CD4-positive, CD25-positive, alpha-beta regulatory T cell (primary cell): ENCODE measurements at regions not wholly inside any gene's neighbourhood (a gene's known extent, or its start where the extent isn't known, plus 50 kb on each side); places are given as distances from the start of the nearest gene placed in this dataset.
"Not testable (repeated sequence)": the region's sequence is repeated elsewhere in the genome, so short reads cannot be mapped to it uniquely, and the experiment has no call there.

ENCODE experiments used
- ATAC-seq, 2 donors: fragments of 150-1000 bp; cut with Tn5 transposase; one replicate each; pipeline ENCODE4 v1.10.0; 2021; ENCODE audit warnings: low read depth in 2 of 2, moderate number of reproducible peaks in 2 of 2, moderate library complexity in 1 of 2
- DNase-seq, 3 donors: peaks; one replicate each; pipeline versions ENCODE4 v3.0.0 to v3.0.0-alpha.2; 2012 to 2022; ENCODE audit warnings: mixed read lengths in 1 of 3
- H3K27ac ChIP-seq: one replicate; pipeline ENCODE4 v1.7.0; 2013; ENCODE audit warnings: mild to moderate bottlenecking, low read length; ENCODE audit not compliant: insufficient read depth, poor library complexity, severe bottlenecking
- H3K27me3 ChIP-seq: one replicate; pipeline ENCODE4 v1.7.0; 2013; ENCODE audit warnings: low read length; ENCODE audit not compliant: control insufficient read depth, insufficient read depth
- H3K36me3 ChIP-seq: one replicate; pipeline ENCODE4 v1.7.0; 2013; ENCODE audit warnings: mild to moderate bottlenecking, low read length, moderate library complexity; ENCODE audit not compliant: control insufficient read depth, insufficient read depth
- H3K4me1 ChIP-seq: 2 replicates; pipeline ENCODE4 v1.7.0; 2013; ENCODE audit warnings: mild to moderate bottlenecking, low read length; ENCODE audit not compliant: insufficient read depth, control insufficient read depth, poor library complexity, severe bottlenecking
- H3K4me3 ChIP-seq: one replicate; pipeline ENCODE4 v1.7.0; 2013; ENCODE audit warnings: low read depth, mild to moderate bottlenecking, low read length, moderate library complexity
- H3K9me3 ChIP-seq, 2 experiments: 1 replicate in 1 of 2; 2 replicates in 1 of 2; pipeline ENCODE4 v1.7.0; 2013; ENCODE audit warnings: low read length in 2 of 2, mild to moderate bottlenecking in 1 of 2, moderate library complexity in 1 of 2; ENCODE audit not compliant: control insufficient read depth in 2 of 2
- H3K27ac Mint-ChIP-seq, 3 donors: one replicate each; pipeline ENCODE4 v1.8.0; 2020 to 2022; ENCODE audit warnings: mild to moderate bottlenecking in 3 of 3, mixed read lengths in 3 of 3, moderate library complexity in 2 of 3
- H3K27me3 Mint-ChIP-seq: one replicate; pipeline ENCODE4 v1.8.0; 2022; ENCODE audit warnings: mild to moderate bottlenecking, mixed read lengths
- H3K36me3 Mint-ChIP-seq: one replicate; pipeline ENCODE4 v1.8.0; 2020; ENCODE audit warnings: mixed read lengths
- H3K4me1 Mint-ChIP-seq, 4 donors: one replicate each; pipeline ENCODE4 v1.8.0; 2020 to 2022; ENCODE audit warnings: mixed read lengths in 4 of 4, mild to moderate bottlenecking in 1 of 4
- H3K4me3 Mint-ChIP-seq, 4 donors: one replicate each; pipeline ENCODE4 v1.8.0; 2020 to 2022; ENCODE audit warnings: mild to moderate bottlenecking in 4 of 4, mixed read lengths in 4 of 4, moderate library complexity in 3 of 4
- H3K9me3 Mint-ChIP-seq, 7 donors: one replicate each; pipeline ENCODE4 v1.8.0; 2020 to 2022; ENCODE audit warnings: mixed read lengths in 7 of 7, mild to moderate bottlenecking in 3 of 7, moderate library complexity in 2 of 7

- no peak overlapping the region for H3K27ac Mint-ChIP-seq
- no peak for ATAC-seq
These were observed 239.9 kb downstream of the CYRIA start for GRCh38 chr2:16425462-16426336.

DNA sequence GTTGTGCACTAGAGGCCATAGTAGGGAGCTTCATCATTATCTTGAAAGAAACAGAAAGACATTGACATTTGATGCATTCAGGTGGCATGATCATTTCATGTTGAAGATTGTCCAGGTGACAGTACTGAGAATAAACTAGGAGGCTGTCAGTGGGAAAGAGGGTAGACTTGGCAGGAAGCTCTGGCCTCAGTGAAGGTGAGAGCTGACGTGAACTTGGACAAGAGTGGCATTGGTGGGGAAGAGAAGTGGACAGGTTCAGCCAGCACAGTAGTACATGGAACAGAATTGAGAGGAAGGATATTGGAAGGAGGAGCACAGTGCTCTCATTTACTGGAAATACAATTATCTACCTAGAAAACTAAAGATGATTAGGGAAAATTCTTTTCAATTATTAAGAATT is 245.2 kb downstream of the CYRIA start:
- Histone ChIP-seq H3K27me3 (no peaks in the 10 kb centered on the region), H3K27ac (no peak overlapping the region), H3K4me3 (no peak overlapping the region), H3K9me3 (no peaks in the 10 kb centered on the region), H3K4me1 (no peaks in the 10 kb centered on the region), H3K36me3 (no peaks in the 10 kb centered on the region)
- Mint-ChIP-seq H3K4me1 (no peaks in the 10 kb centered on the region), H3K27me3 (no peaks in the 10 kb centered on the region), H3K27ac (no peak overlapping the region), H3K4me3 (no peak overlapping the region), H3K36me3 (no peaks in the 10 kb centered on the region), H3K9me3 (peaks cover 0 to 4% (median under 1%) of the 10 kb centered on the region in 7 donors)
- ATAC-seq (no peak), DNase-seq (no peak)

More at GRCh38 chr2:16425462-16426336, 239.9 kb downstream of the CYRIA start:
- H3K27ac ChIP-seq, result no peak overlapping the region
- Mint-ChIP-seq H3K27me3 (no peaks in the 10 kb centered on the region), H3K4me3 (no peak overlapping the region), H3K4me1 (no peaks in the 10 kb centered on the region), H3K36me3 (no peaks in the 10 kb centered on the region), H3K9me3 (peaks cover 0 to 2% (median 0%) of the 10 kb centered on the region in 7 donors)
- H3K9me3 ChIP-seq, result no peaks in the 10 kb centered on the region
- H3K36me3 ChIP-seq, result no peaks in the 10 kb centered on the region
- H3K4me1 ChIP-seq, result no peaks in the 10 kb centered on the region
- H3K27me3 ChIP-seq, result no peaks in the 10 kb centered on the region
- no peak for DNase-seq
- no peak overlapping the region for H3K4me3 ChIP-seq

DNA sequence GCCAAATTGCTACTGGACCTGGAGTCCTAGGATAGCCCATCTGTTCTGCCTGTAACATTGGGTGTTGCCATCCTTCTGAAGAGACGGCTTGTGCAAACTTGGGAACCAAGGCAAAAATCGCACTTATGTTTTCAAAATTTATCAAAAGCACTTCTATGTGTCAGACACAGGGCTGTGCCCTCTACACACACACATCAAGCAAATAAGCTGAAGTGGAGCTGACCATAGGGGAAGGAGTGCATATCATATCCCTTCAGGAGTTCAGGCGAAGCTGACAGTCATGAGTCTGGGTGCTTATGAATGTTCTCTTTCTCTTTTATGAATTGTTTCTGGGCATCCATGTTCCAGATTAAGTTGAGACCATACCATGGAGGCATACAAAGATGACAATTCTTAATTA is 247.9 kb downstream of the CYRIA start:
- no peaks in the 10 kb centered on the region for H3K36me3 Mint-ChIP-seq
- no peak for ATAC-seq
- H3K27ac Mint-ChIP-seq, result no peak overlapping the region
- no peaks in the 10 kb centered on the region for H3K27me3 Mint-ChIP-seq
- H3K4me3 Mint-ChIP-seq, result no peak overlapping the region
- no peak overlapping the region for H3K4me3 ChIP-seq
- H3K36me3 ChIP-seq, result no peaks in the 10 kb centered on the region
- peaks cover 0 to 6% (median 2%) of the 10 kb centered on the region in 7 donors for H3K9me3 Mint-ChIP-seq
- no peak for DNase-seq
- no peaks in the 10 kb centered on the region for H3K4me1 Mint-ChIP-seq
- no peak overlapping the region for H3K27ac ChIP-seq
- H3K9me3 ChIP-seq, result no peaks in the 10 kb centered on the region
- no peaks in the 10 kb centered on the region for H3K4me1 ChIP-seq
- no peaks in the 10 kb centered on the region for H3K27me3 ChIP-seq

- Histone ChIP-seq H3K9me3 (no peaks in the 10 kb centered on the region), H3K36me3 (no peaks in the 10 kb centered on the region), H3K27ac (no peak overlapping the region), H3K27me3 (no peaks in the 10 kb centered on the region), H3K4me3 (no peak overlapping the region), H3K4me1 (no peaks in the 10 kb centered on the region)
- no peak overlapping the region for H3K4me3 Mint-ChIP-seq
- DNase-seq (no peak), ATAC-seq (no peak)
- H3K9me3 Mint-ChIP-seq, result peaks cover 0 to 6% (median 2%) of the 10 kb centered on the region in 7 donors
- no peaks in the 10 kb centered on the region for H3K36me3 Mint-ChIP-seq
- no peaks in the 10 kb centered on the region for H3K4me1 Mint-ChIP-seq
- H3K27me3 Mint-ChIP-seq, result no peaks in the 10 kb centered on the region
- no peak overlapping the region for H3K27ac Mint-ChIP-seq
These were observed 249.0 kb downstream of the CYRIA start for GRCh38 chr2:16416651-16417050.

DNA sequence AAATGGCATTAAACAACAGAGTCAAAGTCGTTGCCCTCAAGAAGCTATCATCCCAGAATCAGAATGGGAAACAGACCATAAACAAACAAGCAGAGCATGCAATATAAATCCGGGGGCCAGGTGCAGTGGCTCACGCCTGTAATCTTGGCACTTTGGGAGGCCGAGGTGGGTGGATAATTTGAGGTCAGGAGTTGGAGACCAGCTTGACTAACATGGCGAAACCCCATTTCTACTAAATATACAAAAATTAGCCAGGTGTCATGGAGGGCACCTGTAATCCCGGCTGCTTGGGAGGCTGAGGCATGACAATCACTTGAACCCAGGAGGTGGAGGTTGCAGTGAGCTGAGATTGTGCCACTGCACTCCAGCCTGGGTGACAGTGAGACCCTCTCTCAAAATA is 249.8 kb downstream of the CYRIA start:
- not testable (repeated sequence) for DNase-seq, H3K9me3 Mint-ChIP-seq, ATAC-seq, H3K27me3 Mint-ChIP-seq, H3K27ac ChIP-seq, H3K36me3 ChIP-seq, H3K4me1 ChIP-seq, H3K36me3 Mint-ChIP-seq, H3K4me3 ChIP-seq, H3K9me3 ChIP-seq, H3K27ac Mint-ChIP-seq, H3K4me1 Mint-ChIP-seq, H3K27me3 ChIP-seq
- H3K4me3 Mint-ChIP-seq, result peak overlapping the region in 1 of 4 donors; percentile 62

DNA sequence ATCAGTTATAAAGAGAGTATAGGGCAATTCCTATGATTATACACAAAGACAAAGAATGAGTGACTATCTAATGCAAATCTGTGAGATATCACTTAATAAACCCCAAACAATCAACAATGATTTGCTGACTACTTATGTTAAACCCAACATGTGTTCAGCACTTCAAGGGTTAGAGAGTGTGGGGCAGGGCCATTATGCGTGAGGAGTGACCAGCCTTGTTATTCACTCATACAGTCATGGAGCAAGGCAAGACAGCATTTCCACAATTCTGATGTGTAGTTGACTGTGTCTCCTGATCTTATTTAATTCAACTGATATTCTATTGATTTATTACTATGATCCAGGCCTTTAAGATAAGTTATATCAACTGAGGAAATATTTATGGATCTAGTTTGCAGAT is 251.7 kb downstream of the CYRIA start:
- Mint-ChIP-seq H3K36me3 (no peaks in the 10 kb centered on the region), H3K4me1 (no peaks in the 10 kb centered on the region), H3K4me3 (no peak overlapping the region), H3K27ac (no peak overlapping the region), H3K9me3 (peaks cover 2 to 13% (median 5%) of the 10 kb centered on the region in 7 donors), H3K27me3 (no peaks in the 10 kb centered on the region)
- Histone ChIP-seq H3K27ac (no peak overlapping the region), H3K4me3 (no peak overlapping the region), H3K27me3 (no peaks in the 10 kb centered on the region), H3K9me3 (no peaks in the 10 kb centered on the region), H3K4me1 (no peaks in the 10 kb centered on the region), H3K36me3 (no peaks in the 10 kb centered on the region)
- DNase-seq (no peak), ATAC-seq (no peak)

DNA sequence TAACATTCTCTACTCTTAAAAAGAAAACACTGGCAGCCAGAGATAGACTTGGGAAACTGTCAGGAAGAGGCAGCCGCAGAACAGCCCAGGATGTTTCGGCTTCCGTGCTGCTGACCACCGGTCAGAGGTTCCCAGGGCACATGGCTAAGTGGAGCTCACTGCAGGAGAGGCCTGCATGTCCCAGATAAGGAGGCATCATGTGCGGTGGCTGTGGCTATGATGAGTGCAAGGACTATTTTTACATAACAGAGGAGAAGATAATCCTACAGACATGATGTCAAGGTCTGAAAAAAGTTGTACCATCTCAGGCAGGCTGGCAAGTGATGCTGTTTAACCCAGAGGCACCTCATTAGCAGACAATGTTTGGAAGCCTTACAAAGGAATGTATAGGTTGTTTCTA is 252.3 kb downstream of the CYRIA start:
- H3K4me1 ChIP-seq, result no peaks in the 10 kb centered on the region
- Mint-ChIP-seq H3K27me3 (no peaks in the 10 kb centered on the region), H3K27ac (no peak overlapping the region), H3K36me3 (no peaks in the 10 kb centered on the region), H3K9me3 (peaks cover 2 to 13% (median 5%) of the 10 kb centered on the region in 7 donors), H3K4me3 (no peak overlapping the region), H3K4me1 (no peaks in the 10 kb centered on the region)
- H3K27ac ChIP-seq, result no peak overlapping the region
- ATAC-seq, result no peak
- no peaks in the 10 kb centered on the region for H3K9me3 ChIP-seq
- no peak for DNase-seq
- no peaks in the 10 kb centered on the region for H3K27me3 ChIP-seq
- H3K36me3 ChIP-seq, result no peaks in the 10 kb centered on the region
- no peak overlapping the region for H3K4me3 ChIP-seq
